GM21367 (cell line): ENCODE measurements at regions not wholly inside any gene's neighbourhood (a gene's known extent, or its start where the extent isn't known, plus 50 kb on each side); places are given as distances from the start of the nearest gene placed in this dataset.
"Not testable (repeated sequence)": the region's sequence is repeated elsewhere in the genome, so short reads cannot be mapped to it uniquely, and the experiment has no call there.

ENCODE experiments used
- ATAC-seq: cut with Tn5 transposase; IDR thresholded peaks from one replicate; pipeline ENCODE4 v1.9.1; 2021; ENCODE audit not compliant: unreplicated experiment

DNA sequence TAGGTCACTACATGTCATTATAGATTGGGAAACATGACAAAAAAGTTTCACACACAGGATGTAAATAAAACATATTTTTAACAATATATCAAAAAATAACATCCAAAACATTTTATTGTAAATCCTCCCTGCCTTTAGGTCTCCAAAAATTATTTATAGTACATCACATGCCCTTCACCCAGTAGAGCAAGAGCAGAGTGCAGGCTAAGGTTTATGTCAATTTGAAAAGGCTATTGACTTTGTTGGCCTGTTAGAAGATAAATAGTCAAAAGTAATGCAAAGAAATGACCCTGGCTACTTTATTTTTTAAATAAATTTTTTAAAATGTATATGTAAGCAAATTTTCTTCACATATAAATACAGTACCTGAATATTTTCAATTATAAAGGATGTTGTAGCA lies 983.7 kb downstream of the RAB28 start:
- ATAC-seq: no peak

DNA sequence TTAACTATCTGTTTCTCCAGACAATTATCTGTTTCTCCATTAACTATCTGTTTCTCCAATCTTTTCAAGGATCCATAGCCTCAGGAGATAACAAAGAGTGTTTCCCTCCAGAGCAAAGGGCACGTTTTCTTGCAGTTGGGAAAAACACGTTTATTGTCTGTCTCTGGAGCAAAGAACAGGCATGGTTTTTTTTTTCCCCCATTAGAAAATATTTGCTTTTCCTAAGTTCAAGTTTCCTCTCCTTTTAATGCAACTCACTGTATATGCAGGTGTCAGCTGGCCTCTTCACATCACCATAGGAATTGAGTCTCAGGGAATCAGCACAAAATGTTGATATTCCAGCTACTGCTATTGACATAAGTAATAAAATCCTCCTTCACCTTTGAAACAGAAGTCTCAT lies 984.4 kb downstream of the RAB28 start:
- ATAC-seq: no peak

- no peak for ATAC-seq
Observed at GRCh38 chr4:12495211-12495610, 988.9 kb downstream of the RAB28 start.

GRCh38 chr4:12492730-12493393 lies 991.3 kb downstream of the RAB28 start:
- no peak for ATAC-seq

GRCh38 chr4:12488672-12489071 lies 995.5 kb downstream of the RAB28 start:
- no peak for ATAC-seq

DNA sequence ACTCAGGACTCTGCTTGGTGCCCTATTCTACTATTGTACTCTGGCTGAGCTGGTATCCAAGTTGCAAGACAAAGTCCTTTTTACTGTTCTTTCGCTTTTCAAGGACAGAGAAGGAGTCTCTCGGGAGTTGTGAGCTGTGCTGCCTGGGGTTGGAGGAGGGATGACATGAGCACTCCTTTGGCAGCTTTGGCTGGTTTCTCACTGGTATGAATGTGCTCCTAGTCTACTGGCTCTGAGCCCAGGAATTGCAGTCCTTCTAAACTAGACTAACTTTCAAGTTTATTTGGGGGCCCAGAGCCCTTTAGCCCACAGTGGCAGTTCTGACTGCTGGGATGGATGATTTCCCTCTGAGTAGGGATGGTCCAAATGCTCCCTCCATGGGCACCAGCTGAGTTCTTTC lies 997.1 kb downstream of the RAB28 start:
- no peak for ATAC-seq

- no peak for ATAC-seq
Observed at GRCh38 chr4:12472087-12472486, 1012.1 kb downstream of the RAB28 start.

DNA sequence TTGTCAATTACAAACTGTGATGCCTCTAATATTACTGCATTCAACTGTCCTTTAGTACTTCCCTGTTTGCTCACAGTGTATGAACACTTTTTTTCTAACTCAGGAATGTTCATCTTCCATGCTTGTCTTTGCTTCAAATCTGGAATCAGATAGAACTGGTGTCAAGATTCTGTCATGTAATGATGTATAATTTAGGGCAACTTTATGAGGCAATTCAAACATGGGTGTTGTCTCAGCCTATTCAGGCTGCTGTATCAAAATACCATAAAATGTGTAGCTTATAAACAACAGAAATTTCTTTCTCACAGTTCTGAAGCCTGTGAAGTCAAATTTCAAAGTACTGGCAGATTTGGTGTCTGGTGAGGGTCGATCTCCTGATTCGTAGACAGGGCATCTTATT lies 1012.9 kb downstream of the RAB28 start:
- no peak for ATAC-seq

- not testable (repeated sequence) for ATAC-seq
Observed at GRCh38 chr4:12461576-12461975, 1022.6 kb downstream of the RAB28 start.

GRCh38 chr4:12459126-12459525 lies 1025.0 kb downstream of the RAB28 start:
- ATAC-seq: no peak

DNA sequence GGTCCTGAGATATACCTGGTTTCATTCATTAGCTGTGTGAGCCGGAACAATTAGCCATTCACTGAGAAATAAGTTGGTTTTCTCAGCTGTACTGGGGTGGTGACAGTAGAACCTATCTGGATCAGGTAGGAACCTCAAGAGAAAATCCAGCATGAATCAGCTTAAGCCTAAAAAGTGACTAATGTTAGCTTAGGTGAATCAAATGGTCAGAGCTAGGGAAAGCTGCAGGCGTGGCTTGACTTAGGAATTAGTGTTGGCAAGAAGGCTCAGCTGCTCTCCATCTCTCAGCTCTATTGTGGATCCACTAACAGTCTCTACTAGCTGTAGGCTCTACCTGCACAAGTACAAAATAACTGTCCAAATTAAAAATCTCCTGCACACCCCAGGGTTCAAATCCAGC lies 1025.5 kb downstream of the RAB28 start:
- no peak for ATAC-seq

- ATAC-seq: no peak
Observed at GRCh38 chr4:12452291-12452690, 1023.6 kb upstream of the HS3ST1 start.

GRCh38 chr4:12447451-12447850 lies 1018.8 kb upstream of the HS3ST1 start:
- ATAC-seq: no peak

GRCh38 chr4:12446657-12447185 lies 1018.0 kb upstream of the HS3ST1 start:
- ATAC-seq: no peak

DNA sequence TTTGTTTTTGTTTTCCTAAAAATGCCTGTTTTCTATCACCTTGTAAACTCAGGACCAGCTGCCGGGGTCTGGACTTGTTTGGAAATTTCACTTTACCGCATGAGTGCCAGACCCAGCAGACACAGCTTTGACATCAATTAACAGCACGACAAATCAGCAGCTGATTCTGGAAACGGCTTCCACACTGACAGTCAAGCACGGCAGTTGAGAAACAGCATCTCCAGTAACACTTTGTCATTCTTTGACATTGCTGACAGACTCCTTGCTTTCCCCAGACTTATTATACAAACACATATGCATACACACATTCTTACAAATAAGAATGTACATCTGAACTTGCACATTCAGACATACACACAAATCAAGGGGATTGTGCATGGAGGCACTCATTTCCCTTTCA lies 1017.6 kb upstream of the HS3ST1 start:
- no peak for ATAC-seq

GRCh38 chr4:12445711-12446235 lies 1017.1 kb upstream of the HS3ST1 start:
- ATAC-seq: no peak

GRCh38 chr4:12439633-12440305 lies 1011.1 kb upstream of the HS3ST1 start:
- ATAC-seq: no peak

GRCh38 chr4:12431259-12431658 lies 1002.6 kb upstream of the HS3ST1 start:
- not testable (repeated sequence) for ATAC-seq

DNA sequence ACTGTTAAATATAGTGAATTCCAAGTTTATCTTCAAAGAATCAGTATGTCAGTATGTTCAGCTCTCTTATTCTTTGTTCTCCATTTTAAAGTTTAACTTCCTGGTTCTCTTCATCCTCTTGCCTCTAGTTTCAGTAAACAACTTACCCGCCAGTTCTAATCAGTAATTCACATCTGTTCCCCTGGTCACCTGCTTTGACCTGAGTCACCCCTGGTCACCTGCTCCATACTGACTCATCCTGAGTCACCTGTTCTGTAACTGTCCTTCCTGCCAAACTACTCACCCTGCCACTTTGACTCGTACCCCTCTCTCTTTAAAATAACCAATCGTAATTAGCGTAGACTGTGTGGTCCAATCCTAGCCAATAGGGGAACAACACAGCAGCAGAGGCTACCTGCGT lies 992.7 kb upstream of the HS3ST1 start:
- no peak for ATAC-seq

- ATAC-seq: no peak
Observed at GRCh38 chr4:12416755-12417154, 988.1 kb upstream of the HS3ST1 start.

- no peak for ATAC-seq
Observed at GRCh38 chr4:12414181-12414812, 985.6 kb upstream of the HS3ST1 start.

DNA sequence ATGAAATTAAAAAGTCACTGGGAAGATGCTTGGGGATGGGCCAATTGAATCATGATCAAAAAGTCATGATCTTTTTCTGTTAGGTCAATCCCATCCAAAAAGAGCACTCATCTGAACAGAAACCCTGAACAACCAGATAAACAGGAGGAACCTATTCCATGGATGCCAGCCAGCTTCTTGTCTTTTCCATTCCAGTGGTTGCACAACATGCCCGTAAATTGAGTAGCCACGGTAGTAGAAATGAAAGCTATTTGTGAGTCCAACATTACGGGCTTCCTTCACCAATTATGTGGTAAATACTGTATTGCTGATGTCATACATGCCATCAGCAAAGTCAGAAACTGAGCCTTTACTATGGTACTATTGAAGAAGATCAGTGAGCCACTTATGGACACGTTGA lies 982.4 kb upstream of the HS3ST1 start:
- ATAC-seq: no peak
